Heart left ventricle (tissue), 16 donors: ENCODE measurements at regions not wholly inside any gene's neighbourhood (a gene's known extent, or its start where the extent isn't known, plus 50 kb on each side); places are given as distances from the start of the nearest gene placed in this dataset.
A peak's percentile ranks its signal among the peaks of the same experiment; 100 is the strongest.

Experiments used
- ATAC-seq, 4 donors: fragments of 200-7000 bp; cut with Tn5 transposase; one replicate each; pipeline ENCODE4 v1.9.1; 2020 to 2022; ENCODE audit warnings: moderate library complexity in 4 of 4, mild to moderate bottlenecking in 3 of 4, moderate number of reproducible peaks in 1 of 4
- DNase-seq, 5 donors: peaks; one replicate each; pipeline ENCODE4 v3.0.0-alpha.2; 2020
- H3K27ac ChIP-seq, 12 donors: fragments of 200-600 bp; sonication (generic) in 4 of 12; one replicate each; pipeline versions ENCODE4 v1.5.0 to v1.8.0; 2016 to 2022; ENCODE audit warnings: mild to moderate bottlenecking in 2 of 12
- H3K27me3 ChIP-seq, 9 donors: fragments of 200-600 bp; sonication (generic) in 2 of 9; one replicate each; pipeline versions ENCODE4 v1.5.1 to v1.8.0; 2016 to 2022; ENCODE audit warnings: mild to moderate bottlenecking in 3 of 9
- H3K36me3 ChIP-seq, 9 donors: fragments of 200-600 bp; sonication (generic) in 2 of 9; one replicate each; pipeline versions ENCODE4 v1.5.0 to v1.8.0; 2018 to 2022; ENCODE audit warnings: mild to moderate bottlenecking in 2 of 9
- H3K4me1 ChIP-seq, 12 donors: fragments of 200-600 bp; sonication (generic) in 4 of 12; one replicate each; pipeline versions ENCODE4 v1.5.0 to v1.8.0; 2016 to 2022; ENCODE audit warnings: mild to moderate bottlenecking in 3 of 12
- H3K4me3 ChIP-seq, 12 donors: fragments of 200-600 bp; sonication (generic) in 4 of 12; one replicate each; pipeline versions ENCODE4 v1.5.0 to v1.8.0; 2017 to 2022; ENCODE audit warnings: mild to moderate bottlenecking in 9 of 12, moderate library complexity in 4 of 12
- H3K9me3 ChIP-seq, 12 donors: fragments of 200-600 bp; sonication (generic) in 4 of 12; one replicate each; pipeline versions ENCODE4 v1.5.0 to v1.8.0; 2016 to 2022; ENCODE audit warnings: mild to moderate bottlenecking in 1 of 12
- CTCF ChIP-seq, 12 donors: fragments of 200-600 bp; sonication (generic) in 4 of 12; IDR thresholded peaks; one replicate each; pipeline versions ENCODE4 v1.5.0 to v1.8.0; 2018 to 2022; ENCODE audit warnings: antibody characterized with exemption in 12 of 12, mild to moderate bottlenecking in 5 of 12
- POLR2A ChIP-seq, 2 donors: fragments of 450-650 bp; IDR thresholded peaks; one replicate each; pipeline ENCODE4 v1.6.1; 2017; ENCODE audit warnings: antibody characterized with exemption in 2 of 2, mild to moderate bottlenecking in 2 of 2, moderate library complexity in 2 of 2
- WGBS, 4 donors: extraction: QIAGEN DNeasy Blood & Tissue Kit in 2 of 4; methylation state at CpG; one replicate each; pipeline versions ENCODE4 v1.1.5 to v1.1.7; 2013 to 2018; 5-methylcytosine and 5-hydroxymethylcytosine counted together
- intact Hi-C, 10 donors: fragments of 100-400 bp; cut with DNase I; formaldehyde crosslinking; loops; one replicate each; pipeline versions ENCODE4 v1.11.1 to v1.14.2; 2022
- donor health status: ischemic (EF 13 %, LVEDD 7.1; RV severe dilation, severe dysfunction).
- donor health status: healthy with polysubstance abuse.
- donor health status: DM: no; HTN: yes; CAD: no.
- donor health status: DM: no; HTN: no; CAD: no.
- donor health status: ischemic (EF 25% LVEDD 6.9; RV normal size, moderate dysfunction).
- donor health status: ischemic (EF 25% LVEDD 5.7; RV mildly dilated, moderate dysfunction).
- donor health status: healthy.
- donor health status: DM: yes; HTN: yes; CAD: no.
- donor health status: ischemic (EF 35%, LVEDD 5.7; RV mildly dilated, moderate dysfunction).
- donor health status: nonischemic (EF 11% LVEDD 7.7; RV severe dilation, severe dysfunction).
- donor health status: DM: yes; HTN: yes; CAD: no.
- donor health status: PGD.
- donor health status: ischemic (EF 29% LVEDD 5.4; RV normal size, mild dysfunction).
- donor health status: nonischemic (EF 23%, LVEDD 6.1; RV moderate dilation, normal function).

- Histone ChIP-seq H3K4me1 (peaks cover 0 to 9% (median 0%) of the 10 kb centered on the region in 12 donors), H3K27ac (no peak overlapping the region), H3K4me3 (no peak overlapping the region), H3K9me3 (no peaks in the 10 kb centered on the region), H3K27me3 (no peaks in the 10 kb centered on the region), H3K36me3 (no peaks in the 10 kb centered on the region)
- WGBS, 4 donors, result 84 to 90% (median 88%) methylated on average over 2 of the region's 2 CpGs
- ATAC-seq, result no peak
- intact Hi-C loops, result no loop called here
- DNase-seq, result no peak
- no peak for TF ChIP-seq CTCF (IDR thresholded peaks at IDR 0.05)
- no peak for TF ChIP-seq POLR2A (IDR thresholded peaks at IDR 0.05)
These were observed 360.0 kb downstream of the EPHA4 start for GRCh38 chr2:221212105-221212504.

GRCh38 chr2:221215487-221215886 lies 356.6 kb downstream of the EPHA4 start:
- intact Hi-C loops, result no loop called here
- Histone ChIP-seq H3K9me3 (no peaks in the 10 kb centered on the region), H3K27ac (no peak overlapping the region), H3K4me3 (no peak overlapping the region), H3K27me3 (no peaks in the 10 kb centered on the region), H3K36me3 (no peaks in the 10 kb centered on the region), H3K4me1 (peaks cover 0 to 9% (median 0%) of the 10 kb centered on the region in 12 donors)
- WGBS, 4 donors, result 63 to 90% (median 72%) methylated on average over 1 of the region's 1 CpG
- no peak for TF ChIP-seq POLR2A (IDR thresholded peaks at IDR 0.05)
- TF ChIP-seq CTCF (IDR thresholded peaks at IDR 0.05), result no peak
- ATAC-seq (peak in 2 of 4 donors; percentile 20 to 72), DNase-seq (no peak)

DNA sequence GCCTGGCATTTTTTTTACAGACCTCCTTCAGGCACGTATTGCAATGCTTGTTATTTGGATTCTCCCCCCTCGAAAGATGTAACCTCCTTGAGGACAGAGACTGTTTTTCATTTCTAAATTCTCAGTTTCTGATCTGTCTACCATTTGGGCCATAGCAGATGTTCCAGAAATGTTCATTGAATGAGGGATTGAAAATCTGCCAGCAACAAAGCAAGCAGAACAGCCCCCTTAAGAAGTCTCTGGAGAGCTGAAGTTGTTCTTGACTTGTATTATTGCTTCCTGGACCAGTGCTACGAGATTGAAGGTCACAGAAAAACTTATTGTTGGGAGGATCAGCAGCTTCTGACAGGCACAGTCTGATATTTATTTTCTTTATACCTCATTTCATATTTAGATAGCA lies 355.5 kb downstream of the EPHA4 start:
- 56 to 69% (median 62%) methylated on average over 3 of the region's 3 CpGs for WGBS, 4 donors
- H3K4me3 ChIP-seq, result no peak overlapping the region

GRCh38 chr2:221225752-221226151 lies 346.4 kb downstream of the EPHA4 start:
- Histone ChIP-seq H3K4me3 (no peak overlapping the region), H3K27ac (no peak overlapping the region), H3K27me3 (no peaks in the 10 kb centered on the region), H3K36me3 (no peaks in the 10 kb centered on the region), H3K9me3 (peaks cover 0 to 10% (median 0%) of the 10 kb centered on the region in 12 donors), H3K4me1 (peaks cover 0 to 24% (median 5%) of the 10 kb centered on the region in 12 donors)
- ATAC-seq (no peak), DNase-seq (no peak)
- intact Hi-C loops, result loop anchor here in 4 of 10 donors (5.0 to 10.0 kb wide), 4 partner anchors 121 to 541 kb away; partner anchors contain the start of gene EPHA4 (in 2 of the 4)
- 85 to 94% (median 90%) methylated on average over 2 of the region's 2 CpGs for WGBS, 4 donors
- no peak for TF ChIP-seq CTCF (IDR thresholded peaks at IDR 0.05)
- no peak for TF ChIP-seq POLR2A (IDR thresholded peaks at IDR 0.05)

More for the DNA sequence above, 355.5 kb downstream of the EPHA4 start:
- no peaks in the 10 kb centered on the region for H3K36me3 ChIP-seq
- H3K27ac ChIP-seq, result no peak overlapping the region
- H3K9me3 ChIP-seq, result no peaks in the 10 kb centered on the region
- DNase-seq, result no peak
- peaks cover 0 to 7% (median 0%) of the 10 kb centered on the region in 12 donors for H3K4me1 ChIP-seq
- TF ChIP-seq CTCF (IDR thresholded peaks at IDR 0.05) (no peak), POLR2A (IDR thresholded peaks at IDR 0.05) (no peak)
- no peaks in the 10 kb centered on the region for H3K27me3 ChIP-seq
- intact Hi-C loops, result no loop called here
- no peak for ATAC-seq
